RWPE2 (cell line): ENCODE measurements at regions not wholly inside any gene's neighbourhood (a gene's known extent, or its start where the extent isn't known, plus 50 kb on each side); places are given as distances from the start of the nearest gene placed in this dataset.
A peak's percentile ranks its signal among the peaks of the same experiment; 100 is the strongest.

ENCODE experiments used
- ATAC-seq: fragments of 200-7000 bp; cut with Tn5 transposase; 3 replicates; pipeline ENCODE4 v1.9.1; 2021; ENCODE audit warnings: low read depth
- DNase-seq: peaks from one replicate; pipeline ENCODE4 v3.0.0-alpha.2; 2020; ENCODE audit warnings: low spot score
- H3K27ac ChIP-seq: fragments of 450-650 bp; 2 replicates; pipeline ENCODE4 v1.5.1; 2017; ENCODE audit warnings: mild to moderate bottlenecking; ENCODE audit not compliant: poor library complexity, severe bottlenecking
- H3K27me3 ChIP-seq: fragments of 250-450 bp; sonication (Bioruptor Pico); 2 replicates; pipeline ENCODE4 v1.5.1; 2021; ENCODE audit warnings: mild to moderate bottlenecking, moderate library complexity; ENCODE audit not compliant: insufficient read depth, poor library complexity, severe bottlenecking
- H3K36me3 ChIP-seq: fragments of 250-450 bp; sonication (Bioruptor Pico); 2 replicates; pipeline ENCODE4 v1.5.1; 2020; ENCODE audit warnings: low read depth, mild to moderate bottlenecking, moderate library complexity
- H3K4me1 ChIP-seq: fragments of 250-450 bp; sonication (Bioruptor Pico); 2 replicates; pipeline ENCODE4 v1.5.1; 2021; ENCODE audit warnings: mild to moderate bottlenecking, moderate library complexity; ENCODE audit not compliant: insufficient read depth, poor library complexity, severe bottlenecking
- H3K4me3 ChIP-seq: fragments of 250-450 bp; sonication (Bioruptor Pico); 2 replicates; pipeline ENCODE4 v1.5.1; 2021; ENCODE audit warnings: mild to moderate bottlenecking, moderate library complexity; ENCODE audit not compliant: severe bottlenecking
- H3K9me3 ChIP-seq: fragments of 250-450 bp; sonication (Bioruptor Pico); 2 replicates; pipeline ENCODE4 v1.5.1; 2021; ENCODE audit warnings: mild to moderate bottlenecking, moderate library complexity; ENCODE audit not compliant: severe bottlenecking
- TF ChIP-seq, protein P1 (sequence below): fragments of 450-650 bp; IDR thresholded peaks from one replicate; pipeline ENCODE4 v1.5.1; 2017; ENCODE audit warnings: mild to moderate bottlenecking, moderate library complexity; ENCODE audit not compliant: poor library complexity, severe bottlenecking

DNA sequence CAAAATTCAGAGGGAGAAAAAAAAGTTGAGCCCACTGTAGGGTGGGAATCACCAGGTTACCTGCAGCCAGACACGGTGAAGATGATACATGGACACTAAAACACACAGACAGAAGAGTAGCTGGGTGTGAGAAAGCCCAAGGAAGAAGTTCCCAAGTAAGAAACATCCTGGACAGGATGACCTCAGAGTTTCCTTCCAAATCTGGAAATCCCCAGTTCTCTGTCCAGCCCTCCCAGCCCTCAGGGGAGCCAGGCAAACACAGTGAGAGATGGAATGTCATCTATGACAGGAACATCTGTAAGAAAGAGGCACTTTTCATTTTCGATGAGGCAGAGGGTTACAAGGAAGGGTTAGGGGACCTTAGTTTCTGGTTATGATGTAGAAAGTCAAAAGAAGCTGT lies 125.1 kb upstream of the LYZL1 start:
- Histone ChIP-seq H3K36me3 (no peaks in the 10 kb centered on the region), H3K4me1 (peaks cover 12% of the 10 kb centered on the region), H3K4me3 (no peak overlapping the region), H3K27ac (no peak overlapping the region), H3K27me3 (no peaks in the 10 kb centered on the region), H3K9me3 (peaks cover 5% of the 10 kb centered on the region)
- ATAC-seq (peak; percentile 41), DNase-seq (no peak)
- TF ChIP-seq, protein P1, sequence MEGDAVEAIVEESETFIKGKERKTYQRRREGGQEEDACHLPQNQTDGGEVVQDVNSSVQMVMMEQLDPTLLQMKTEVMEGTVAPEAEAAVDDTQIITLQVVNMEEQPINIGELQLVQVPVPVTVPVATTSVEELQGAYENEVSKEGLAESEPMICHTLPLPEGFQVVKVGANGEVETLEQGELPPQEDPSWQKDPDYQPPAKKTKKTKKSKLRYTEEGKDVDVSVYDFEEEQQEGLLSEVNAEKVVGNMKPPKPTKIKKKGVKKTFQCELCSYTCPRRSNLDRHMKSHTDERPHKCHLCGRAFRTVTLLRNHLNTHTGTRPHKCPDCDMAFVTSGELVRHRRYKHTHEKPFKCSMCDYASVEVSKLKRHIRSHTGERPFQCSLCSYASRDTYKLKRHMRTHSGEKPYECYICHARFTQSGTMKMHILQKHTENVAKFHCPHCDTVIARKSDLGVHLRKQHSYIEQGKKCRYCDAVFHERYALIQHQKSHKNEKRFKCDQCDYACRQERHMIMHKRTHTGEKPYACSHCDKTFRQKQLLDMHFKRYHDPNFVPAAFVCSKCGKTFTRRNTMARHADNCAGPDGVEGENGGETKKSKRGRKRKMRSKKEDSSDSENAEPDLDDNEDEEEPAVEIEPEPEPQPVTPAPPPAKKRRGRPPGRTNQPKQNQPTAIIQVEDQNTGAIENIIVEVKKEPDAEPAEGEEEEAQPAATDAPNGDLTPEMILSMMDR: no peak

DNA sequence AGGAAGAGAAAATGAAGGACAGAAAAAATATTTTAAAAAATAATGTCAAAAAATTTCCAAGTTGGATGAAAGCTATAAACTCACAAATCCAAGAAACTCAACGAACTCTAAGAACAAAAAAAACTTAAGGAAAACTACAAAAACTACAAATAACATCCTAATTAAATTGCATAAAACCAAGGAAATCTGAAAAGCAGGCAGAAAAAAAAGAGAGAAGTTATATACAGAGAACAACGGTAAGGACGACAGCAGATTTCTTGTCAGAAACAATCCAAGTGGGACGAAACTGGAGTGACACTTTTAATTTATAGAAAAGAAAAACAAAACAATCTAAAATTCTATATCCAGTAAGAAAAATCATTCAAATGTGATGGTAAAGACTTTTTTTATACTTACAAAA lies 122.2 kb upstream of the LYZL1 start:
- ATAC-seq: no peak
- no peak for DNase-seq
- Histone ChIP-seq H3K9me3 (peaks cover 5% of the 10 kb centered on the region), H3K27me3 (no peaks in the 10 kb centered on the region), H3K4me3 (no peak overlapping the region), H3K4me1 (no peaks in the 10 kb centered on the region), H3K27ac (no peak overlapping the region), H3K36me3 (no peaks in the 10 kb centered on the region)
- TF ChIP-seq, protein P1: no peak

DNA sequence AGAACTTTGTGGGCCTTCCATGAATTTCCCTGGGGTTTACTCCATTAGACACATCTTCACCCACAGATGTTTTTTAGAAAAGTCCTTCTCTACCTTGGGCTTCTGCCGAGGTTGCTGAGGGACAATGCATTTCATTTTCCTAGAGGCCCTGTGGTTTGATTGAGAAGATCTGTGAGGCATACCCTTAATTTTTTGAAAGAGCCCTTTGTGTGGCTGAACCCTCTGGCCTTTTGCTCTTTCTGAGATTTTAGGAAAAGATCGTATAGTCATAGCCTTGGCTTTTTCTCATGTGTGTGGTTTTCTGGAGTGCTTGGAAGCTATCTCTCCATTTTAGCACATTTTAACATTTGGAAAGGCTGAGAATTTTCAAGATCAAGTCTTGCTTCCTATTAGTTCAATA lies 119.8 kb upstream of the LYZL1 start:
- Histone ChIP-seq H3K4me1 (no peaks in the 10 kb centered on the region), H3K27ac (no peak overlapping the region), H3K36me3 (no peaks in the 10 kb centered on the region), H3K27me3 (no peaks in the 10 kb centered on the region), H3K4me3 (no peak overlapping the region), H3K9me3 (peaks cover 5% of the 10 kb centered on the region)
- TF ChIP-seq, protein P1: no peak
- DNase-seq (no peak), ATAC-seq (no peak)

DNA sequence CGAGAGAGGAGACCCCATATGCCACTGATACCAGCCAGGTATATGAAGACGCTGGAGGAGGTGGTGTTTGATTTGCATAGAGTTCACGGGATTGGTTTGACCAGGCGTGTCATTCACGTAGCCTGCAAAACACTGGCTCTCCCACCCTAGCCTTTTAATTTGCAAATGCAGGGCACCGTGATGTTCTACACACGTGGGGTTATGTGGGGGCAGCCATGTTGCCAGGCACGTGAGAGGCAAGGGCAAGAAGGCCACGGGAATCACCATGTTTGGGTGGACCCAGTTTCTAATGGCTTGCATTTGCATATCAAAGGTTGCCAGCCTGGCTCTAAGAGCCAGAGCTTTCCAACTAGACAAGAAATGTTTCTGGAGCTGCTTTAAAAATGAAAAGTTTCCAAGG lies 117.2 kb upstream of the LYZL1 start:
- H3K9me3 ChIP-seq: no peaks in the 10 kb centered on the region
- no peak overlapping the region for H3K27ac ChIP-seq
- no peaks in the 10 kb centered on the region for H3K36me3 ChIP-seq
- TF ChIP-seq, protein P1: no peak
- H3K4me3 ChIP-seq: no peak overlapping the region
- peaks cover 3% of the 10 kb centered on the region for H3K27me3 ChIP-seq
- DNase-seq (no peak), ATAC-seq (no peak)
- H3K4me1 ChIP-seq: no peaks in the 10 kb centered on the region

DNA sequence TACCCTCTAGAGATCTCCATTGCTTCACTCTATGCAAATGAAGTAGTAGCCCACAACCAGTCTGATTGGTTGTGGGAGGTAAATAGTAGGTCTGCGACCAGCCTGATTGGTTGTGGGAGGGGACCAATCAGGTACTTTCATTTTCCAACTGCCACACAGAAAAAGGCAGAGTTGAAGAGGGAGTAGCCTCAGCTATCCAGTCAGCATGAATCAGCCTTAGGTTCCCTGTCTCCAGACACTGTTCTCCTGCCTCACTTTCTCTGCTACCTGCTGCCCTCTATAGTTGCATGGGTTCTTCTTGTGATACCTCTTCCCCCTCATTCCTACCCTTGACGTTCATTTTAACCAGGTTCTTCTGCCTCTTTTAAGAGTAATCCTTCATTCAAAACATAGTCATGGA lies 114.5 kb upstream of the LYZL1 start:
- TF ChIP-seq, protein P1: no peak
- ATAC-seq: no peak
- no peak overlapping the region for H3K27ac ChIP-seq
- no peaks in the 10 kb centered on the region for H3K4me1 ChIP-seq
- no peak overlapping the region for H3K4me3 ChIP-seq
- H3K36me3 ChIP-seq: no peaks in the 10 kb centered on the region
- H3K9me3 ChIP-seq: no peaks in the 10 kb centered on the region
- DNase-seq: no peak
- peaks cover 19% of the 10 kb centered on the region for H3K27me3 ChIP-seq
